ENCODE measurements at regions not wholly inside any gene's neighbourhood (a gene's known extent, or its start where the extent isn't known, plus 50 kb on each side); places are given as distances from the start of the nearest gene placed in this dataset.

DNA sequence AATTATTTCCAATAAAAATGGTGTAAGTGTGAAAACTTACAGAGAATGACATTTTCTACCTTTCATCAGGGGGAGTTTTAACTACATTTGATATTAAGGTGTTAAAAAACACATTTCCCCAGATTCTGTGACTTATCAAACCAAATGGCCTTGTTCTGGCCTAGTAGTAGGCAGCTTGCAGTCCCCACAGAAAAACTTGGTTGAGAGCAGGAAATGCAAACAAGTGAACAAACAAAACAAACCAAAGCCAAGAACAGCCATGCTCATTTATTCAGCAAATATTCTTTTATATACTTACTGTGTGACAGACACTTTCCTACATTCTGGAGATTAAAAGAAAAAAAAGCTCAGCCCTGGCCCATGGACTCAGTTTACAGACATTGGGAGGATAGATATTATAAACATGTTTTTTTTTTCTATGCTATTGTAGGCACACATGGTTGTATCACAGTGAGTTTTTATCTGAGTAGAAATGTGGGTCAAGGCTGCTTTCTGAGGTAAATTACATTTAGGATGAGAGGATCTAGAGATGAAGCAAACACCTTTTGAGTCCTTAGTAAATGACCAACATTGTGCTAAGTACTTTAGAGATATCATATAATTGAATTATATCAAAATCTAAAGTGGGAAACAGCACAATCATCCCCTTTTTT lies 449.2 kb upstream of the AADAT start:
- no peak for DNase-seq (ENCODE audit: unreplicated experiment)
- CTCF ChIA-PET: interaction anchor here (0.5 to 0.7 kb wide), 2 partner anchors 256 to 990 kb away, joined by 3 read pairs; no protein-coding TSS in a partner anchor
- intact Hi-C loops (cut with micrococcal nuclease): no loop called here
- Mint-ChIP-seq H3K27me3 (ENCODE audit: insufficient read depth, unreplicated experiment) (no peaks in the 10 kb centered on the region), H3K9me3 (ENCODE audit: unreplicated experiment) (no peaks in the 10 kb centered on the region), H3K4me3 (ENCODE audit: unreplicated experiment) (no peak overlapping the region), H3K4me1 (ENCODE audit: insufficient read depth, unreplicated experiment) (peaks cover 3% of the 10 kb centered on the region), H3K27ac (ENCODE audit: low read depth, unreplicated experiment) (no peak overlapping the region), H3K36me3 (ENCODE audit: insufficient read depth, unreplicated experiment) (no peaks in the 10 kb centered on the region)
- POLR2A ChIA-PET: no interaction called here
- no TSS peak for BruUV-seq (replicated peaks)
- TF ChIP-seq, protein P1, sequence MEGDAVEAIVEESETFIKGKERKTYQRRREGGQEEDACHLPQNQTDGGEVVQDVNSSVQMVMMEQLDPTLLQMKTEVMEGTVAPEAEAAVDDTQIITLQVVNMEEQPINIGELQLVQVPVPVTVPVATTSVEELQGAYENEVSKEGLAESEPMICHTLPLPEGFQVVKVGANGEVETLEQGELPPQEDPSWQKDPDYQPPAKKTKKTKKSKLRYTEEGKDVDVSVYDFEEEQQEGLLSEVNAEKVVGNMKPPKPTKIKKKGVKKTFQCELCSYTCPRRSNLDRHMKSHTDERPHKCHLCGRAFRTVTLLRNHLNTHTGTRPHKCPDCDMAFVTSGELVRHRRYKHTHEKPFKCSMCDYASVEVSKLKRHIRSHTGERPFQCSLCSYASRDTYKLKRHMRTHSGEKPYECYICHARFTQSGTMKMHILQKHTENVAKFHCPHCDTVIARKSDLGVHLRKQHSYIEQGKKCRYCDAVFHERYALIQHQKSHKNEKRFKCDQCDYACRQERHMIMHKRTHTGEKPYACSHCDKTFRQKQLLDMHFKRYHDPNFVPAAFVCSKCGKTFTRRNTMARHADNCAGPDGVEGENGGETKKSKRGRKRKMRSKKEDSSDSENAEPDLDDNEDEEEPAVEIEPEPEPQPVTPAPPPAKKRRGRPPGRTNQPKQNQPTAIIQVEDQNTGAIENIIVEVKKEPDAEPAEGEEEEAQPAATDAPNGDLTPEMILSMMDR (IDR thresholded peaks at IDR 0.05; ENCODE audit: unreplicated experiment): no peak

DNA sequence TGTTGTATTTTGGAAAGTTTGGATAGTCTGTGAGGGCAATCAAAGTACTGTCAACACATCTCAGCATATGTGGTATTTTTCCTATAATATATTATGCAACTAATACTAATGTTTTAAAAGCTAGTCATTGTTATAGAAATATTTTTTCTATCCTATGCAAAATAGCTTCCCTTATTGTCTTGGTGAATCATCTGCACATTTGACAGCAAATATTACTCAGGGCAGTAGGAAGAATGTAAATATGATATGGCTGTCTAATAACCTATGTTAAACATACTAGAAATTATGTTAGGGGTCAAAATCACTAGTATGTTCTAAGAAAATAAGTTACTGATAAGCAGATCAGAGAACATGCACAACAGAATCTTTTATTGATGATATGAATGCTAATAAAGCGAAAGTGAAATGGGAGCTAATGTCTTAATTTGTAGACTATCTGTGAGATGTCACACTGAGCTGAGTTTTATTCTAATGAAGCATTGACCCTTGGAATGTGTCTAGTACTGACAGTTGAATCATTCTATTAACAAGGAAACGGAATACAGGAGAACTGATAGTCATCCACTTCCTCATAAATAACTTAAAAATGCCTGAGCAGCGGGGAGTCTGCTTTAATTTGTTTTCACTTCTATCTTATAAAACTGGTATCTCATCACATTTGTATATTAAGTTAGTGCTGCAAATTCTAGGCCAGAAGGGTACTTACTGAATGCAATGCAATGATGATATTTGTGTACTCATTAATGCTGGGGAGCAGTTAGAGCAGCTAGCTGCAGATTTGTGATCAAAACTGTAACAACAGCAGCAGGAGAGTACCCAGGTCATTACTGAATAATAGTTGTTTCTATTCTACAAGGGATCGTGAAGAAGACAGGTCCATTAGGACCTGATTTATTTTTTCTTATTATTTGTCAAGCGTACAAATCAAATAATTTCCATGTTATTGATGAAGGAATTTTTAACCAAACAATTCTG lies 440.3 kb upstream of the AADAT start:
- no peak overlapping the region for H3K4me3 Mint-ChIP-seq (ENCODE audit: unreplicated experiment)
- no peak overlapping the region for H3K27ac Mint-ChIP-seq (ENCODE audit: low read depth, unreplicated experiment)
- CTCF ChIA-PET: interaction anchor here (0.8 kb wide), 1 partner anchor 632 kb away, joined by 3 read pairs; no protein-coding TSS in a partner anchor
- DNase-seq (ENCODE audit: unreplicated experiment): no peak
- BruUV-seq (replicated peaks): no TSS peak
- intact Hi-C loops (cut with micrococcal nuclease): no loop called here
- no peaks in the 10 kb centered on the region for H3K9me3 Mint-ChIP-seq (ENCODE audit: unreplicated experiment)
- TF ChIP-seq, protein P1 (IDR thresholded peaks at IDR 0.05; ENCODE audit: unreplicated experiment): no peak
- H3K4me1 Mint-ChIP-seq (ENCODE audit: insufficient read depth, unreplicated experiment): peaks cover 10% of the 10 kb centered on the region
- POLR2A ChIA-PET: interaction anchor here (1.2 kb wide), 1 partner anchor 9 kb away, joined by 4 read pairs; no protein-coding TSS in a partner anchor
- no peaks in the 10 kb centered on the region for H3K27me3 Mint-ChIP-seq (ENCODE audit: insufficient read depth, unreplicated experiment)
- no peaks in the 10 kb centered on the region for H3K36me3 Mint-ChIP-seq (ENCODE audit: insufficient read depth, unreplicated experiment)

DNA sequence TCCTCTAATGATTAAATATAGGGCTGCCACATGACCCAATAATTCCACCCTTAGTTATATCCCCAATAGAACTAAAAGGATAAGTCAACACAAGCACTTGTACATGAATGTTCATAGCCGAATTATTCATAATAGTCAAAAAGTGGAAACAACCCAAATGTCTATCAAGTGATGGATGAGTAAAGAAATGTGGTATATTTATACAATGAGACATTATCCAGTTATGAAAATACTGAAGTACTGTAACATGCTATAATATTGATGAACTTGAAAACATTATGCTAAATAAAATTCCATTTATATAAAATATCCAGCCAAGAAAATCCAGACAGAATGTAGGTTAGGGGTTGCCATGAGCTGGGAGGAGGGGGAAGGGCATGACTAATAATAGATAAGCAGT lies 436.7 kb upstream of the AADAT start:
- DNase-seq (ENCODE audit: unreplicated experiment): no peak
- Mint-ChIP-seq H3K4me1 (ENCODE audit: insufficient read depth, unreplicated experiment) (peaks cover 10% of the 10 kb centered on the region), H3K4me3 (ENCODE audit: unreplicated experiment) (no peak overlapping the region), H3K36me3 (ENCODE audit: insufficient read depth, unreplicated experiment) (no peaks in the 10 kb centered on the region), H3K27me3 (ENCODE audit: insufficient read depth, unreplicated experiment) (no peaks in the 10 kb centered on the region), H3K27ac (ENCODE audit: low read depth, unreplicated experiment) (no peak overlapping the region), H3K9me3 (ENCODE audit: unreplicated experiment) (no peaks in the 10 kb centered on the region)
- CTCF ChIA-PET: no interaction called here
- intact Hi-C loops (cut with micrococcal nuclease): no loop called here
- TF ChIP-seq, protein P1 (IDR thresholded peaks at IDR 0.05; ENCODE audit: unreplicated experiment): no peak
- POLR2A ChIA-PET: no interaction called here
- no TSS peak for BruUV-seq (replicated peaks)

DNA sequence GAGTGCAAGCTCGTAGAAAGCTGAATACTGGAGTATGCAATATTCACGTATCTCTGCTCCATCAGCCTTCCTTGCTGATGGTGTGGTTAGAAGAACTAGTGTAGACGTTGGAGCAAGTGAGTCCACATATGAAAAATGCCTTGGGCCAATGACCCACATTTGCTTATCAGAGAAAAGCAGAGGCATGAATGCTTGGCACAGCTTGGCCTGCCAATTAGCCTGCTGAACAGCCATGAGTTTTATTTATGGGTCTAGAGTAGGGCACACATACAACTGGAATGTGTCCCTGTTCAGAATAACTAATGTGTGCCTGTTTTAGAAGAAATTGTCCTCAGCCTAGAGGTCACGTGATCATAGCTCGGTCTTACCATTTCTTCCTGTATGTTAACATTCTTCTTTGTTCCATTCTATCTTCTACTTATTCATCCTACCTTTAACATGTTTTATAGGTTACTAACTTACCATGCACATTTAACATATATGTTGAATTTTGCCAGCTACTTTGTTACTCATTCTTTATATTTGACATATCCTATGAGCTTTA lies 432.7 kb upstream of the AADAT start:
- intact Hi-C loops (cut with micrococcal nuclease): no loop called here
- no TSS peak for BruUV-seq (replicated peaks)
- Mint-ChIP-seq H3K27ac (ENCODE audit: low read depth, unreplicated experiment) (no peak overlapping the region), H3K4me1 (ENCODE audit: insufficient read depth, unreplicated experiment) (no peaks in the 10 kb centered on the region), H3K27me3 (ENCODE audit: insufficient read depth, unreplicated experiment) (no peaks in the 10 kb centered on the region), H3K36me3 (ENCODE audit: insufficient read depth, unreplicated experiment) (no peaks in the 10 kb centered on the region), H3K9me3 (ENCODE audit: unreplicated experiment) (no peaks in the 10 kb centered on the region), H3K4me3 (ENCODE audit: unreplicated experiment) (no peak overlapping the region)
- TF ChIP-seq, protein P1 (IDR thresholded peaks at IDR 0.05; ENCODE audit: unreplicated experiment): no peak
- ChIA-PET POLR2A (interaction anchor here (0.6 to 1.0 kb wide), 2 partner anchors 9 to 13 kb away, joined by 3 read pairs; no protein-coding TSS in a partner anchor), CTCF (interaction anchor here (0.6 to 1.7 kb wide), 2 partner anchors 10 to 262 kb away, joined by 3 read pairs; no protein-coding TSS in a partner anchor)
- no peak for DNase-seq (ENCODE audit: unreplicated experiment)
